Smooth muscle cell (in vitro differentiated cells): ENCODE measurements at regions not wholly inside any gene's neighbourhood (a gene's known extent, or its start where the extent isn't known, plus 50 kb on each side); places are given as distances from the start of the nearest gene placed in this dataset.
A peak's percentile ranks its signal among the peaks of the same experiment; 100 is the strongest.

Experiments used
- DNase-seq: peaks from one replicate; lab custom pipeline; 2025; ENCODE audit not compliant: unreplicated experiment; lab: John Stamatoyannopoulos, UW
- H2AFZ ChIP-seq: fragments of 200-600 bp; sonication (generic); 2 replicates; pipeline ENCODE4 v1.6.0; 2016; ENCODE audit warnings: antibody characterized with exemption, low read depth, mild to moderate bottlenecking
- H3F3A ChIP-seq: fragments of 200-600 bp; sonication (generic); 2 replicates; pipeline ENCODE4 v1.6.0; 2017; ENCODE audit warnings: antibody characterized with exemption, low read depth
- H3K27ac ChIP-seq: fragments of 200-600 bp; sonication (generic); 2 replicates; pipeline ENCODE4 v1.5.1; 2016; ENCODE audit warnings: low read depth, mild to moderate bottlenecking
- H3K27me3 ChIP-seq: fragments of 200-600 bp; sonication (generic); 2 replicates; pipeline ENCODE4 v1.6.1; 2016; ENCODE audit warnings: low read depth, mild to moderate bottlenecking
- H3K36me3 ChIP-seq: fragments of 200-600 bp; sonication (generic); 2 replicates; pipeline ENCODE4 v1.5.1; 2016; ENCODE audit warnings: low read depth
- H3K4me1 ChIP-seq: fragments of 200-600 bp; sonication (generic); 2 replicates; pipeline ENCODE4 v1.5.1; 2016; ENCODE audit warnings: low read depth
- H3K4me2 ChIP-seq: fragments of 200-600 bp; sonication (generic); 2 replicates; pipeline ENCODE4 v1.6.0; 2016; ENCODE audit warnings: mild to moderate bottlenecking
- H3K4me3 ChIP-seq: fragments of 200-600 bp; sonication (generic); 2 replicates; pipeline ENCODE4 v1.5.1; 2016; ENCODE audit warnings: mild to moderate bottlenecking
- H3K79me2 ChIP-seq: fragments of 200-600 bp; sonication (generic); 2 replicates; pipeline ENCODE4 v1.6.0; 2016; ENCODE audit warnings: low read depth, mild to moderate bottlenecking
- H3K9ac ChIP-seq: fragments of 200-600 bp; sonication (generic); 2 replicates; pipeline ENCODE4 v1.6.0; 2016; ENCODE audit warnings: low read depth
- H3K9me3 ChIP-seq: fragments of 200-600 bp; sonication (generic); replicated peaks from 2 replicates; pipeline ENCODE4 v1.5.1; 2016; ENCODE audit warnings: low read depth
- H4K20me1 ChIP-seq: fragments of 200-600 bp; sonication (generic); 2 replicates; pipeline ENCODE4 v1.6.0; 2016; ENCODE audit warnings: low read depth
- CTCF ChIP-seq: fragments of 200-600 bp; sonication (generic); IDR thresholded peaks from 2 replicates; pipeline ENCODE4 v1.5.1; 2017; ENCODE audit warnings: borderline replicate concordance, mild to moderate bottlenecking, antibody characterized with exemption; ENCODE audit not compliant: insufficient read depth, poor library complexity, severe bottlenecking
- WGBS: methylation state at CpG from one replicate; pipeline ENCODE4 v1.1.7; 2016; ENCODE audit warnings: low lambda C conversion rate; 5-methylcytosine and 5-hydroxymethylcytosine counted together

DNA sequence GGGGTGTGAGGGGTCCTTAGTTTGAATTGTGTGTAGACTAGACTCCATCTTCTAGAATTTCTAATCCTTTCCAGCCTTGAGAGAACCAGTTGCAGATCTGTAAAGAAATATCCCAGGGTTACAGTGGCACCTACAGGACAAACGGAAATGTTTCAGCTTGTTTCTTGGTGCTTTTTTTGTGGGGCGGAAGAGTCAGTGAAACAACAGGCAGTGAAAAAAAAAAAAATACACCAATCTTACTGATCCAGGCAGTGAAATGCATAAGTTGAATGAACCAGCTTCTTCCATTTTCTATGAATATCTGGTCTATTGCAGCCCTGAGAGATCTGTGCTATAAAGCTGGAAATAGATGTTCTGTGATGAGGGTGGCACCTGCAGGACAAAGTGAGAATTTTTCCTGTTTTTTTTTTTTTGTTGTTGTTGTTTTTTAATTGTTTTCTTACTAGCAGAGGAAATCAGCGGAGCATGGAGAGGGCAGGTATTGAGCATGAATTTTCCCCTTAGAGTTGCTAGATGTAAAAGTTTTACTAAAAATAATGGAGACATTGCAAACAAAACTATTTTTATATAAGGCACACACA, 81.9 kb upstream of the DYNC1I1 start:
- Histone ChIP-seq H3K79me2 (no peaks in the 10 kb centered on the region), H3K9ac (no peak overlapping the region), H3K36me3 (no peaks in the 10 kb centered on the region), H2AFZ (peak overlapping the region; percentile 76), H3K4me2 (peak overlapping the region; percentile 84), H4K20me1 (no peaks in the 10 kb centered on the region), H3K27ac (no peak overlapping the region), H3K4me3 (peak overlapping the region; percentile 32), H3F3A (no peaks in the 10 kb centered on the region), H3K4me1 (no peaks in the 10 kb centered on the region), H3K27me3 (no peaks in the 10 kb centered on the region), H3K9me3 (no peaks in the 10 kb centered on the region)
- 21% methylated on average over 3 of the region's 3 CpGs for WGBS
- peak; percentile 49 for TF ChIP-seq CTCF
- no peak for DNase-seq

- H3K36me3 ChIP-seq: no peaks in the 10 kb centered on the region
- H3K27ac ChIP-seq: no peak overlapping the region
- H3K4me3 ChIP-seq: no peak overlapping the region
- WGBS: 89% methylated on average over 7 of the region's 7 CpGs
- H3K9ac ChIP-seq: no peak overlapping the region
- H3K4me2 ChIP-seq: no peak overlapping the region
- H3K4me1 ChIP-seq: no peaks in the 10 kb centered on the region
- no peaks in the 10 kb centered on the region for H3K27me3 ChIP-seq
- H3K9me3 ChIP-seq: no peaks in the 10 kb centered on the region
- DNase-seq: no peak
- H2AFZ ChIP-seq: no peak overlapping the region
- no peak for TF ChIP-seq CTCF
- H3F3A ChIP-seq: no peaks in the 10 kb centered on the region
- no peaks in the 10 kb centered on the region for H3K79me2 ChIP-seq
- H4K20me1 ChIP-seq: no peaks in the 10 kb centered on the region
These were observed 83.3 kb upstream of the DYNC1I1 start for GRCh38 chr7:95688931-95689495.

DNA sequence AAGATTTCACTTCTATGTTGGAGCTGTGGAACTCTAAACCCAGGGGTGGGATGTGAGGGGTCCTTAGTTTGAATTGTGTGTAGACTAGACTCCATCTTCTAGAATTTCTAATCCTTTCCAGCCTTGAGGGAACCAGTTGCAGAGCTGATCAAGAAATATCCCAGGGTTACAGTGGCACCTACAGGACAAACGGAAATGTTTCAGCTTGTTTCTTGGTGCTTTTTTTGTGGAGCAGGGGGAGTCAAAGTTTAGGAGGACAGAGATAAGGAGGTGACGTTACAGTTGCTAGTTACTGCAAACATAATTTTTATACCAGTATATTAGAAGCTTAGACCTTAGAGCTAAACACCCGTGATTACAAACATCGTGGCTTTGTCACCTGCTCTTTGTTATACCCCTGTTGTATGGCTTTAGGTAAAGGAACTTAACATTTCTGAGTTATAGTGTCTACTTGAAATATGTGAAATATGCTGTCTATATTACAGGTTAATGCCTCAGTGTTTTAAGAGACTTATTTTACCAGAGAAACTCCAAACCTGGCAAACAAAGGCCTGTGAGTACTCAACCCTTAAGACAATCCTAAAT, 84.5 kb upstream of the DYNC1I1 start:
- H3K4me1 ChIP-seq: no peaks in the 10 kb centered on the region
- no peak overlapping the region for H3K9ac ChIP-seq
- H3K9me3 ChIP-seq: no peaks in the 10 kb centered on the region
- peak; percentile 45 for TF ChIP-seq CTCF
- H3K36me3 ChIP-seq: no peaks in the 10 kb centered on the region
- 22% methylated on average over 4 of the region's 4 CpGs for WGBS
- H3K4me3 ChIP-seq: no peak overlapping the region
- H3K4me2 ChIP-seq: no peak overlapping the region
- H4K20me1 ChIP-seq: no peaks in the 10 kb centered on the region
- no peak overlapping the region for H3K27ac ChIP-seq
- no peaks in the 10 kb centered on the region for H3F3A ChIP-seq
- H3K27me3 ChIP-seq: no peaks in the 10 kb centered on the region
- no peaks in the 10 kb centered on the region for H3K79me2 ChIP-seq
- H2AFZ ChIP-seq: no peak overlapping the region
- no peak for DNase-seq

DNA sequence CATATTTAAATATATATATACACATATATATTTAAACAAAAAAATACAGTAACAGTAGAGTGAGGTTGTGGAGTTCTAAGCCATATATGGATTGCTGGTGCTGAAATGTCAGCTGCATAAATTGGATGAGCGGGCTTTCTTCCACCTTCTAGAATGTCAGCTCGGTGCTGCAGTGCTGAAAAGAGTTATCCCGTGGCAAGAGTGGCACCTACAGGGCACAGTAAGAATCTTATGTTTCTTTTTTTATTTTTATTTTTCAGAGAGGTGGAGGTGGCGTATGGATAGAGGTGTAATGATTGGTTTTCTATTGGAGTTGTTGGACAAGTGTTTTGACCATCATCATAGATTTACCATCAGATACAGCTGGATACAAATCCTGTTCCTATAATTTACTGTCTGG, 86.2 kb upstream of the DYNC1I1 start:
- peak; percentile 51 for TF ChIP-seq CTCF
- no peaks in the 10 kb centered on the region for H3K4me1 ChIP-seq
- H3K4me3 ChIP-seq: no peak overlapping the region
- H3K27ac ChIP-seq: no peak overlapping the region
- H3K9me3 ChIP-seq: no peaks in the 10 kb centered on the region
- H3K79me2 ChIP-seq: no peaks in the 10 kb centered on the region
- no peaks in the 10 kb centered on the region for H3K36me3 ChIP-seq
- DNase-seq: no peak
- WGBS: 43% methylated on average over 4 of the region's 4 CpGs
- H3K9ac ChIP-seq: no peak overlapping the region
- H3K4me2 ChIP-seq: no peak overlapping the region
- H3K27me3 ChIP-seq: no peaks in the 10 kb centered on the region
- no peaks in the 10 kb centered on the region for H3F3A ChIP-seq
- no peak overlapping the region for H2AFZ ChIP-seq
- H4K20me1 ChIP-seq: no peaks in the 10 kb centered on the region
